Stomach (tissue), 8 donors: ENCODE measurements at regions not wholly inside any gene's neighbourhood (a gene's known extent, or its start where the extent isn't known, plus 50 kb on each side); places are given as distances from the start of the nearest gene placed in this dataset.
"Not testable (repeated sequence)": the region's sequence is repeated elsewhere in the genome, so short reads cannot be mapped to it uniquely, and the experiment has no call there.

Experiments
- DNase-seq, 2 donors: peaks; one replicate each; pipeline versions ENCODE4 v3.0.0 to v3.0.0-alpha.2; 2013 to 2019
- H3K27ac ChIP-seq, 5 donors: fragments of 200-600 bp in 4 of 5; sonication (generic) in 4 of 5; one replicate each; pipeline ENCODE4 v1.5.1; 2013 to 2019; ENCODE audit warnings: mild to moderate bottlenecking in 1 of 5, moderate library complexity in 1 of 5
- H3K27me3 ChIP-seq, 3 donors: fragments of 200-600 bp; sonication (generic); one replicate each; pipeline ENCODE4 v1.5.1; 2017 to 2019; ENCODE audit warnings: mixed run types in 1 of 3
- H3K36me3 ChIP-seq, 4 donors: fragments of 200-600 bp; sonication (generic); 1 replicate in 3 of 4; 2 replicates in 1 of 4; pipeline ENCODE4 v1.5.1; 2016 to 2019
- H3K4me1 ChIP-seq, 4 donors: fragments of 200-600 bp; sonication (generic); one replicate each; pipeline ENCODE4 v1.5.1; 2016 to 2019
- H3K4me3 ChIP-seq, 4 donors: fragments of 200-600 bp; sonication (generic) in 3 of 4; one replicate each; pipeline ENCODE4 v1.5.1; 2016 to 2019; ENCODE audit warnings: mild to moderate bottlenecking in 1 of 4
- H3K9me3 ChIP-seq, 4 donors: fragments of 200-600 bp; sonication (generic); one replicate each; pipeline ENCODE4 v1.5.1; 2016 to 2019
- EP300 ChIP-seq: sonication (generic); formaldehyde crosslinking; IDR thresholded peaks from one replicate; pipeline ENCODE4 v1.6.1; 2017; ENCODE audit warnings: antibody characterized with exemption
- POLR2A ChIP-seq, 4 donors: fragments of 450-650 bp; IDR thresholded peaks; one replicate each; pipeline ENCODE4 v1.6.1; 2016; ENCODE audit warnings: antibody characterized with exemption in 4 of 4, control low read depth in 2 of 4, mild to moderate bottlenecking in 1 of 4, moderate library complexity in 1 of 4
- POLR2AphosphoS5 ChIP-seq, 3 donors: sonication (generic); formaldehyde crosslinking; IDR thresholded peaks; one replicate each; pipeline ENCODE4 v1.6.1; 2016; ENCODE audit warnings: antibody characterized with exemption in 3 of 3
- WGBS, 5 donors: extraction: QIAGEN DNeasy Blood & Tissue Kit in 3 of 5; methylation state at CpG; one replicate each; pipeline versions ENCODE4 v1.1.5 to v1.1.7; 2013 to 2018; 5-methylcytosine and 5-hydroxymethylcytosine counted together
- intact Hi-C: fragments of 100-400 bp; cut with DNase I; formaldehyde crosslinking; loops from one replicate; pipeline ENCODE4 v1.15.1; 2023; ENCODE audit warnings: low total_unique reads
- TF ChIP-seq, protein P1 (sequence below), 7 experiments: fragments of 450-650 bp in 4 of 7; fragments of 200-600 bp in 3 of 7; sonication (generic) in 3 of 7; IDR thresholded peaks; one replicate each; pipeline ENCODE4 v1.5.1; 2016 to 2019; ENCODE audit warnings: antibody characterized with exemption in 7 of 7, control low read depth in 2 of 7, mild to moderate bottlenecking in 1 of 7
- donor health status: healthy with polysubstance abuse.
- donor health status: Bipolar disorder and iron deficiency.
- donor health status: healthy.

DNA sequence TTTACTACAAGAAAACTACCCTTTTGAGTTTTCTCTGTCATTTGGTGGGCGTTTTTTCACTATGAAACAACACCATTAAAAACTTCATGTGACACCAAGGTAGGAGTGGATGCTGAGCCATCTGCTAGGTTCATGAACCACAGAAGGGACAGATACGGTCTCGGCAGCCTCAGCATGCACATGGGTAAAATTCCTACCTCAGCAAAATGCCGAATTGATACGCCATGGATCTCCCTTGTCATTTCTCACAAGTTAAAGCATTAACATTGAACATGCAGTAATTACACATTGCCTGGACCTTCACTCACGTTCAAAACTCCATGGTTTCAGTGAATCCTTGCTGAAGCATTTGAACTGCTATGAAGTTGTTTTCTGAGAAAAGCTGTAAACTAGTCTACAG, 121.5 kb upstream of the EGR2 start:
- Histone ChIP-seq H3K4me1 (no peaks in the 10 kb centered on the region), H3K4me3 (no peak overlapping the region), H3K36me3 (no peaks in the 10 kb centered on the region), H3K27ac (no peak overlapping the region), H3K9me3 (no peaks in the 10 kb centered on the region), H3K27me3 (no peaks in the 10 kb centered on the region)
- intact Hi-C loops, result no loop called here
- no peak for DNase-seq
- 80 to 89% (median 87%) methylated on average over 6 of the region's 6 CpGs for WGBS, 5 donors
- TF ChIP-seq EP300 (no peak), POLR2A (IDR thresholded peaks at IDR 0.05) (no peak), POLR2AphosphoS5 (IDR thresholded peaks at IDR 0.05) (no peak)
- TF ChIP-seq, protein P1, sequence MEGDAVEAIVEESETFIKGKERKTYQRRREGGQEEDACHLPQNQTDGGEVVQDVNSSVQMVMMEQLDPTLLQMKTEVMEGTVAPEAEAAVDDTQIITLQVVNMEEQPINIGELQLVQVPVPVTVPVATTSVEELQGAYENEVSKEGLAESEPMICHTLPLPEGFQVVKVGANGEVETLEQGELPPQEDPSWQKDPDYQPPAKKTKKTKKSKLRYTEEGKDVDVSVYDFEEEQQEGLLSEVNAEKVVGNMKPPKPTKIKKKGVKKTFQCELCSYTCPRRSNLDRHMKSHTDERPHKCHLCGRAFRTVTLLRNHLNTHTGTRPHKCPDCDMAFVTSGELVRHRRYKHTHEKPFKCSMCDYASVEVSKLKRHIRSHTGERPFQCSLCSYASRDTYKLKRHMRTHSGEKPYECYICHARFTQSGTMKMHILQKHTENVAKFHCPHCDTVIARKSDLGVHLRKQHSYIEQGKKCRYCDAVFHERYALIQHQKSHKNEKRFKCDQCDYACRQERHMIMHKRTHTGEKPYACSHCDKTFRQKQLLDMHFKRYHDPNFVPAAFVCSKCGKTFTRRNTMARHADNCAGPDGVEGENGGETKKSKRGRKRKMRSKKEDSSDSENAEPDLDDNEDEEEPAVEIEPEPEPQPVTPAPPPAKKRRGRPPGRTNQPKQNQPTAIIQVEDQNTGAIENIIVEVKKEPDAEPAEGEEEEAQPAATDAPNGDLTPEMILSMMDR (IDR thresholded peaks at IDR 0.05), result no peak

DNA sequence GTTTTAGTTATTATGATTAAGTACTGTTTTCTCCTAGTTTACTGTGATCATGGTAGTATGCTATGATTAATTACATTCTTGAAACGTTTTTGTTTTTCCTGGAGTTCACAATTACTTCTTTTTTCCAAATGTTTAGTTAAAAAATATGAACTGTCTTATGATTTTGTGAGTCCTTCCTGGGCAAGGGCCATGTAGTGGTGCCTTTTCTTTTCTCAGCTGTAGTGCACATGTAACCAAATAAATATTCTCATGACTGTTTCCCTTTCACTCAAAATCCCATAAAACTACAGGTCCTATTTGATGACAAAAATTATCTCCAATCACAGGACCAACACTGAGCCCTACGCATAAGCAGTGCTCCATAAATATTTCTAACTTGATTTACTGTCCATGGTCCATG, 118.9 kb upstream of the EGR2 start:
- Histone ChIP-seq H3K36me3 (no peaks in the 10 kb centered on the region), H3K4me1 (no peaks in the 10 kb centered on the region), H3K4me3 (no peak overlapping the region), H3K9me3 (no peaks in the 10 kb centered on the region), H3K27me3 (no peaks in the 10 kb centered on the region), H3K27ac (no peak overlapping the region)
- 50 to 53% (median 51%) methylated on average over 2 of the region's 2 CpGs for WGBS, 5 donors
- intact Hi-C loops, result no loop called here
- DNase-seq, result no peak
- TF ChIP-seq POLR2A (IDR thresholded peaks at IDR 0.05), result no peak
- TF ChIP-seq, protein P1 (IDR thresholded peaks at IDR 0.05), result no peak
- TF ChIP-seq EP300, result no peak
- no peak for TF ChIP-seq POLR2AphosphoS5 (IDR thresholded peaks at IDR 0.05)

DNA sequence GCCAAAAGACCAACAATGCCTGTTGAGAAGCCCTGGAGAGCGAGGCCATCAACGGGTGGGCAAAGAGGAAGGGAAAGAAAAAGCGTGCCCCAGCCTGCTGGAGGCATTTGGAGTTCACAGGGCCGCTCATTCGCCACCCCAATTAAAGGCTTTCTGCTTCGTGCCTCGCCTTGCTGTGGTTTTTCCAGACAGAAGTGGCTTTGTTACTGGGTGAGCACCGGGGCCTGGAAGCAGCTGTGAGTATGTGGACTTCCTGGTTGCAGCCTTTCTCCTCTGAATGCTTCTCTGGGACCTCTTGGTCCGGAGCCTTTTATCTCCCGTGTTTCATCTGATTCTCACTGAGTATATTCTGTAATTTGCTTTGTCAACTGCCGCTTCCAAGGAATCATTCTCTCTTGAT, 118.1 kb upstream of the EGR2 start:
- intact Hi-C loops, result no loop called here
- no peaks in the 10 kb centered on the region for H3K9me3 ChIP-seq
- H3K36me3 ChIP-seq, result no peaks in the 10 kb centered on the region
- TF ChIP-seq POLR2AphosphoS5 (IDR thresholded peaks at IDR 0.05) (no peak), POLR2A (IDR thresholded peaks at IDR 0.05) (no peak), EP300 (no peak)
- TF ChIP-seq, protein P1 (IDR thresholded peaks at IDR 0.05), result no peak
- no peaks in the 10 kb centered on the region for H3K4me1 ChIP-seq
- 41 to 52% (median 43%) methylated on average over 11 of the region's 11 CpGs for WGBS, 5 donors
- H3K27me3 ChIP-seq, result no peaks in the 10 kb centered on the region
- H3K4me3 ChIP-seq, result no peak overlapping the region
- peak in 1 of 2 donors; percentile 43 for DNase-seq
- H3K27ac ChIP-seq, result no peak overlapping the region

DNA sequence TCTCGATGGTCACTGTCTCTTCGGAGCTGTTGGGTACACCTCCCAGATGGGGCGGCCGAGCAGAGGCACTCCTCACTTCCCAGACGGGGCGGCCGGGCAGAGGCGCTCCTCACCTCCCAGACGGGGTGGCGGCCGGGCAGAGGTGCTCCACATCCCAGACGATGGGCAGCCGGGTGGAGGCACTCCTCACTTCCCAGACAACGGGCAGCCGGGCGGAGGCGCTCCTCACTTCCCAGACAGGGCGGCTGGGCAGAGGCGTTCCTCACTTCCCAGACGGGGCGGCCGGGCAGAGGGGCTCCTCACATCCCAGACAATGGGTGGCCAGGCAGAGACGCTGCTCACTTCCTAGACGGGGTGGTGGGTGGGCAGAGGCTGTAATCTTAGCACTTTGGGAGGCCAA, 112.6 kb upstream of the EGR2 start:
- H3K27me3 ChIP-seq, H3K9me3 ChIP-seq, DNase-seq, H3K36me3 ChIP-seq, H3K27ac ChIP-seq, H3K4me3 ChIP-seq, H3K4me1 ChIP-seq, intact Hi-C loops: not testable (repeated sequence)
- WGBS, 5 donors, result 75 to 94% (median 84%) methylated on average over 4 to 24 of the region's 24 CpGs

DNA sequence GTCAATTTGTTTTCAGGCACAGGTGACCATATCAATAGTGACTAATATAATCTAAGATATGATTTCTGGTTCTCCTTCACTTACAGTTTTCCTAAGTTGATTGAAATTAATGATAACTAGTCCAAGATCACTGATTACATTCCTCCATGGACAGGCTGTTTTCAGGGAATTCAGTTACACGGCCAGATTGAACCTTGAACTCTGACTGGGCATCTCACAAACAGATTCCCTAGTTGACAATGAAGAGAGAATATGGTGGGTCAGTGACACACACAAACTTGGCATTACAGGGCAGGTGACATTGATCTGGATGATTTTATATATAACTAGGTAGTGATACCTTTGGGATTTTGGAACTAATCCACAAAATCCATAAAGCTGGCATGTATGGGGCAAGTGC, 110.2 kb upstream of the EGR2 start:
- TF ChIP-seq, protein P1 (IDR thresholded peaks at IDR 0.05), result no peak
- no peak for TF ChIP-seq POLR2A (IDR thresholded peaks at IDR 0.05)
- TF ChIP-seq POLR2AphosphoS5 (IDR thresholded peaks at IDR 0.05), result no peak
- no peak for TF ChIP-seq EP300
- WGBS, 5 donors, result 37 to 61% (median 42%) methylated on average over 1 of the region's 1 CpG
- intact Hi-C loops, result no loop called here
- no peaks in the 10 kb centered on the region for H3K9me3 ChIP-seq
- peaks cover 0 to 4% (median 0%) of the 10 kb centered on the region in 4 donors for H3K4me1 ChIP-seq
- H3K4me3 ChIP-seq, result no peak overlapping the region
- no peak for DNase-seq
- no peaks in the 10 kb centered on the region for H3K27me3 ChIP-seq
- no peak overlapping the region for H3K27ac ChIP-seq
- no peaks in the 10 kb centered on the region for H3K36me3 ChIP-seq
